ENCODE measurements at regions not wholly inside any gene's neighbourhood (a gene's known extent, or its start where the extent isn't known, plus 50 kb on each side); places are given as distances from the start of the nearest gene placed in this dataset.

GRCh38 chr7:113402005-113402404 lies 283.7 kb upstream of the SMIM30 start:
- no peak overlapping the region for H3K27ac ChIP-seq (replicated peaks in 1 of 4)
- H3K4me1 ChIP-seq: no peaks in the 10 kb centered on the region
- intact Hi-C loops (cut with DNase I): no loop called here
- H3K27me3 ChIP-seq: no peaks in the 10 kb centered on the region
- TF ChIP-seq EP300 (IDR thresholded peaks at IDR 0.05): no peak
- TF ChIP-seq CTCF (IDR thresholded peaks at IDR 0.05): no peak
- no peak for TF ChIP-seq POLR2A (IDR thresholded peaks at IDR 0.05; ENCODE audit: low read depth)
- TF ChIP-seq POLR2AphosphoS5 (IDR thresholded peaks at IDR 0.05): no peak
- no peaks in the 10 kb centered on the region for H3K36me3 ChIP-seq
- DNase-seq (ENCODE audit: extremely low spot score): no peak
- 53% methylated on average over 2 of the region's 2 CpGs for WGBS
- H3K4me3 ChIP-seq: no peak overlapping the region
- H3K9me3 ChIP-seq: no peaks in the 10 kb centered on the region

GRCh38 chr7:113394856-113395255 lies 276.5 kb upstream of the SMIM30 start:
- H3K4me3 ChIP-seq: no peak overlapping the region
- intact Hi-C loops (cut with DNase I): no loop called here
- H3K27ac ChIP-seq (replicated peaks in 1 of 4): no peak overlapping the region
- peaks cover 0 to 11% (median 4%) of the 10 kb centered on the region in 4 donors for H3K4me1 ChIP-seq
- DNase-seq (ENCODE audit: extremely low spot score): no peak
- no peak for TF ChIP-seq POLR2AphosphoS5 (IDR thresholded peaks at IDR 0.05)
- no peak for TF ChIP-seq POLR2A (IDR thresholded peaks at IDR 0.05; ENCODE audit: low read depth)
- no peak for TF ChIP-seq CTCF (IDR thresholded peaks at IDR 0.05)
- no peak for TF ChIP-seq EP300 (IDR thresholded peaks at IDR 0.05)
- no peaks in the 10 kb centered on the region for H3K9me3 ChIP-seq
- 76% methylated on average over 3 of the region's 3 CpGs for WGBS
- no peaks in the 10 kb centered on the region for H3K36me3 ChIP-seq
- no peaks in the 10 kb centered on the region for H3K27me3 ChIP-seq

GRCh38 chr7:113392841-113393540 lies 274.6 kb upstream of the SMIM30 start:
- Histone ChIP-seq H3K27ac (replicated peaks in 1 of 4) (no peak overlapping the region), H3K36me3 (no peaks in the 10 kb centered on the region), H3K4me3 (no peak overlapping the region), H3K9me3 (no peaks in the 10 kb centered on the region), H3K27me3 (no peaks in the 10 kb centered on the region), H3K4me1 (peaks cover 0 to 11% (median 4%) of the 10 kb centered on the region in 4 donors)
- no peak for TF ChIP-seq EP300 (IDR thresholded peaks at IDR 0.05)
- TF ChIP-seq CTCF (IDR thresholded peaks at IDR 0.05): no peak
- TF ChIP-seq POLR2A (IDR thresholded peaks at IDR 0.05; ENCODE audit: low read depth): no peak
- intact Hi-C loops (cut with DNase I): no loop called here
- WGBS: 68% methylated on average over 2 of the region's 2 CpGs
- no peak for DNase-seq (ENCODE audit: extremely low spot score)

- Histone ChIP-seq H3K4me1 (peaks cover 0 to 11% (median 4%) of the 10 kb centered on the region in 4 donors), H3K4me3 (no peak overlapping the region), H3K27me3 (no peaks in the 10 kb centered on the region), H3K9me3 (no peaks in the 10 kb centered on the region), H3K27ac (replicated peaks in 1 of 4) (no peak overlapping the region), H3K36me3 (no peaks in the 10 kb centered on the region)
- TF ChIP-seq EP300 (IDR thresholded peaks at IDR 0.05) (no peak), POLR2A (IDR thresholded peaks at IDR 0.05; ENCODE audit: low read depth) (no peak), CTCF (IDR thresholded peaks at IDR 0.05) (no peak)
- WGBS: 39% methylated on average over 6 of the region's 6 CpGs
- DNase-seq (ENCODE audit: extremely low spot score): no peak
- intact Hi-C loops (cut with DNase I): no loop called here
Measured at GRCh38 chr7:113392421-113392820, 274.1 kb upstream of the SMIM30 start.

GRCh38 chr7:113389112-113389646 lies 270.8 kb upstream of the SMIM30 start:
- Histone ChIP-seq H3K4me3 (no peak overlapping the region), H3K4me1 (peaks cover 0 to 11% (median 4%) of the 10 kb centered on the region in 4 donors), H3K36me3 (no peaks in the 10 kb centered on the region), H3K27ac (replicated peaks in 1 of 4) (no peak overlapping the region), H3K9me3 (no peaks in the 10 kb centered on the region), H3K27me3 (no peaks in the 10 kb centered on the region)
- no peak for DNase-seq (ENCODE audit: extremely low spot score)
- intact Hi-C loops (cut with DNase I): no loop called here
- no peak for TF ChIP-seq EP300 (IDR thresholded peaks at IDR 0.05)
- TF ChIP-seq POLR2AphosphoS5 (IDR thresholded peaks at IDR 0.05): no peak
- TF ChIP-seq POLR2A (IDR thresholded peaks at IDR 0.05; ENCODE audit: low read depth): no peak
- WGBS: 76% methylated on average over 2 of the region's 2 CpGs

Measured in esophagus muscularis mucosa (tissue), 4 donors.